ENCODE measurements at regions not wholly inside any gene's neighbourhood (a gene's known extent, or its start where the extent isn't known, plus 50 kb on each side); places are given as distances from the start of the nearest gene placed in this dataset.

GRCh38 chr4:187615972-187616371, 379.6 kb upstream of the ZFP42 start:
- Histone ChIP-seq H3K9me3 (no peaks in the 10 kb centered on the region), H3K27ac (no peak overlapping the region), H3K4me1 (ENCODE audit: control insufficient read depth in 1 of 2, low read depth in 2 of 2) (no peaks in the 10 kb centered on the region), H3K36me3 (no peaks in the 10 kb centered on the region), H3K27me3 (replicated peaks; ENCODE audit: insufficient read depth) (no peaks in the 10 kb centered on the region), H3K4me3 (no peak overlapping the region)
- TF ChIP-seq CTCF (IDR thresholded peaks at IDR 0.05): no peak
- DNase-seq (ENCODE audit: low spot score) (no peak), ATAC-seq (ENCODE audit: insufficient number of reproducible peaks, low FRiP score, low read depth) (no peak)

- Histone ChIP-seq H3K27ac (no peak overlapping the region), H3K9me3 (no peaks in the 10 kb centered on the region), H3K4me3 (no peak overlapping the region), H3K36me3 (no peaks in the 10 kb centered on the region), H3K4me1 (ENCODE audit: control insufficient read depth in 1 of 2, low read depth in 2 of 2) (no peaks in the 10 kb centered on the region), H3K27me3 (replicated peaks; ENCODE audit: insufficient read depth) (no peaks in the 10 kb centered on the region)
- TF ChIP-seq CTCF (IDR thresholded peaks at IDR 0.05): no peak
- DNase-seq (ENCODE audit: low spot score): no peak
- ATAC-seq (ENCODE audit: insufficient number of reproducible peaks, low FRiP score, low read depth): no peak
These were observed 378.5 kb upstream of the ZFP42 start for GRCh38 chr4:187617113-187617512.

- no peak overlapping the region for H3K4me3 ChIP-seq
- peaks cover 5% of the 10 kb centered on the region for H3K9me3 ChIP-seq
- no peaks in the 10 kb centered on the region for H3K27me3 ChIP-seq (replicated peaks; ENCODE audit: insufficient read depth)
- H3K4me1 ChIP-seq (ENCODE audit: control insufficient read depth in 1 of 2, low read depth in 2 of 2): no peaks in the 10 kb centered on the region
- no peak for DNase-seq (ENCODE audit: low spot score)
- no peak for TF ChIP-seq CTCF (IDR thresholded peaks at IDR 0.05)
- H3K27ac ChIP-seq: no peak overlapping the region
- no peak for ATAC-seq (ENCODE audit: insufficient number of reproducible peaks, low FRiP score, low read depth)
- no peaks in the 10 kb centered on the region for H3K36me3 ChIP-seq
These were observed 376.8 kb upstream of the ZFP42 start for GRCh38 chr4:187618701-187619281.

GRCh38 chr4:187619319-187619718, 376.3 kb upstream of the ZFP42 start:
- Histone ChIP-seq H3K27me3 (replicated peaks; ENCODE audit: insufficient read depth) (no peaks in the 10 kb centered on the region), H3K4me1 (ENCODE audit: control insufficient read depth in 1 of 2, low read depth in 2 of 2) (no peaks in the 10 kb centered on the region), H3K9me3 (peaks cover 5% of the 10 kb centered on the region), H3K27ac (no peak overlapping the region), H3K36me3 (no peaks in the 10 kb centered on the region), H3K4me3 (no peak overlapping the region)
- no peak for TF ChIP-seq CTCF (IDR thresholded peaks at IDR 0.05)
- ATAC-seq (ENCODE audit: insufficient number of reproducible peaks, low FRiP score, low read depth) (no peak), DNase-seq (ENCODE audit: low spot score) (no peak)

GRCh38 chr4:187632260-187632995, 363.1 kb upstream of the ZFP42 start:
- Histone ChIP-seq H3K36me3 (no peaks in the 10 kb centered on the region), H3K27ac (no peak overlapping the region), H3K9me3 (no peaks in the 10 kb centered on the region), H3K4me3 (no peak overlapping the region), H3K4me1 (ENCODE audit: control insufficient read depth in 1 of 2, low read depth in 2 of 2) (no peaks in the 10 kb centered on the region), H3K27me3 (replicated peaks; ENCODE audit: insufficient read depth) (no peaks in the 10 kb centered on the region)
- no peak for TF ChIP-seq CTCF (IDR thresholded peaks at IDR 0.05)
- DNase-seq (ENCODE audit: low spot score): no peak
- ATAC-seq (ENCODE audit: insufficient number of reproducible peaks, low FRiP score, low read depth): no peak

Data from thoracic aorta (tissue), 2 donors.